GM21786 (cell line): ENCODE measurements at regions not wholly inside any gene's neighbourhood (a gene's known extent, or its start where the extent isn't known, plus 50 kb on each side); places are given as distances from the start of the nearest gene placed in this dataset.
"Not testable (repeated sequence)": the region's sequence is repeated elsewhere in the genome, so short reads cannot be mapped to it uniquely, and the experiment has no call there.

Experiments
- ATAC-seq: cut with Tn5 transposase; IDR thresholded peaks from one replicate; pipeline ENCODE4 v1.9.1; 2021; ENCODE audit not compliant: unreplicated experiment

DNA sequence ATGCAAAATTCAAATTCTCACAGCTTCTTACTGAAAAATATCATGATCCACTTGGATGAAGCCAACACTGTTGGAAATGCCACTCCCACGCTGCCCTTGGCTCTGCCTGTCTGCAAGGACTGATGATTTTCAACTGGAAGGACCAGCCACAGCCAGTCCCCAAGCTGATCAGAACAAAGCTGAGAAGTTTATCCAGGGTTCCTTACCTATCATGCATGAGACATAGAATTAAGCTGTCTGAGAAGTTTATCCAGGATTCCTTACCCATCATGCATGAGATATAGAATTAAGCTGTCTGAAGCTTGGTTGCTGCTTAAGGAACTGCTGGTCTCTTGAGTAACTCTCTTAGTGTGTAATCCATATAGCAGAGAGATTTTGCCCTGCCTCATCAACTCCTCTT is 159.8 kb upstream of the TMEM260 start:
- ATAC-seq: no peak

DNA sequence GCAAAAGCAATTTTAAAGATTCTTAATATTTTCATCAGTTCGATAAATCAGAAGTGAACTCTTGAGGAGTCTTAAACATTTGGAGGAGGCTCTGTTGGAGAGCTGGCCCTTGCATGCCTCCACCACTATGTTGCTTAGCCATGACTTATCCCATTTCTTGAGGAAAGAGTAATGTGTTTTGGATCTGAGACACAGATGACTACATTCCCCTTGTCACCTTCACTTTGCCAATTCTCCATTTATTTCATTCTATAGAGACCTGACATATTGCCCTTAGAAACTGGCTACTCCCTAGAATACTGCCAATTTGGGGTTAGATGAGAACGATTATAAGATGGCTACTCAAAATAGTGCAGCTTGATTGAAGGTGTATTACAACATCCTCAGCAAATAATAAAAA is 157.4 kb upstream of the TMEM260 start:
- no peak for ATAC-seq

DNA sequence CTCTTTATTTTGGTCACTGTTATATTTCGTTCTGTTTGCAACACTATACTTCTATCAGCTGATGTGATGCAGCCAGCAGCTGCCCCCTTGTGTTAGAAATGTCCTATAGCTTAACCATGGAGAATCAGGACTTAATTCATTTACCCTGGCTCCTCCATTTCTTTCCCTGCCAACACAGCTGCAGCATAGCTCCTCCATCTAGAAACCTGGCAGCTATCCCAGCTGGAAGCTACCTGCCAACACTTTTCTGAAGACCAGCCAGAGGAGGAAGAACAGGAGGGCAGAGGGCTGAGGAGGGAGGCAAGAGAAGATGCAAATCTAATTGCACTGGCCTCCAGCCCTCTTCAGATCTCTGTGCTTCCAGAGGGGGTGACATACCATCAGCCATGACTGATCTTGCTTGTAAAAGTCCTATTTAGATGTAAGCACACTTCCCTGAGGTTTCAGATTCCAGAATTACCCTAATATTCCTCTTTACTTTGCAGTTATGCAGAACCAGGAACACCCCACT is 156.8 kb upstream of the TMEM260 start:
- no peak for ATAC-seq

DNA sequence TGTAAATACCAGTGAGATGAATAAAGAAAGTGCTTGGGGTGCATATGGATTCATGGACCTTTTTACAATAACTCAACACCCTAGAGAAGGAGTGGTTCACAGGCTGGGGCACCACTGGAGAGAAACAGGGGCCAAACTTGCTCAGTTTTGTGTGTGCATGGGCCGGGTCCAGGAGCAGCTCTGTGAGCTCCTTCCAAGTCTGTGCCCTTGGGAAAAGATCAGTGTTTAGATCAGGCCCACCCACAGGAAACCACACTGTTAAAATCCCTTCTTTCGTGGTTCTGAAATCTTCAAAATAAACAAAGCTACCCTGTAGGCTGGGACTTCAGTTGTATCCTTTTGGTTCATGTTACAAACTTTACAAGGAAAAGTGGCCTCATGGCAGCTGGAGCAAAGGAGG is 156.1 kb upstream of the TMEM260 start:
- no peak for ATAC-seq

DNA sequence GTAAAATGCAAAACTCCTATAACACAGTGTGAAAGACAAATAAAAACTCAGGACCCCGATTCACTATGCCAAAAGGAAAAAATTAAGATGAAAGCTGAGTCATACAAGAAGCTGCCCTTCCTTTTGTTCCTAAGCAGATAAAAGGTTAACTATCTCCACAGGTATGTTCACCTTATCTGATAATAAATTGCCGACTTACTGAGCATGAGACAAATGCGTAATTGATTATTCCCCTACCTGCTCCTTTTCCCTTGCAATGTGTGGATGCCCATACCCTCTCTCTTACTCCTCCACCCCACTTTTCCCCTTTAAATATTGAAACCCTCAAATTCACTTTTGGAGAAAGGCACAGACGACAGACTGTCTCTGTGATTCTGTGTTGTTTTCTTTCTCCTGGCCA is 148.6 kb upstream of the TMEM260 start:
- no peak for ATAC-seq

DNA sequence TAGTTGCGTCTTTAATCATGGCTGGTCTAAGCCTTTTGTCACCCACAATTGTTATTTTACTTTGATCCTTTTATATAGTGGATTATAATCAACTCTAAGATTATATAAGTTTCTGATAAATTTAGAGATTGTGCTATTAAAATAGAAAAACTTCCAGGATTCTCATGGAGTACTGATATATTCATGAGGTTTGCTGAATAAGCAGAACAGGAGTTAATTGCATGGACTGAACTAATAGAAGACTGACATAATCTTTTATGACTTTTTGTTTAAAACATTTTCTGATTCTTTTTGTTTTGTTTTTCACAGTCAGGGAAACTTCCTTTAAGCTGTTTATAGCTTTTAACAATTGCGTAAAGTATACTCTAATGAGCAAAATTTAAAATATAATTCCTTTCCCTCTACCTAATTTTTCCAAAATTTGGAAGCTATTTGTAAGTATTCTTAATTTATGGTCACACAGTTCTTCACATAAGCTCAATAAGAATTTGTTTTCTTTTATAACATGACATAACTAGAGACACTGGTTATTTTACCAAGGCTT is 129.9 kb upstream of the TMEM260 start:
- ATAC-seq: no peak

DNA sequence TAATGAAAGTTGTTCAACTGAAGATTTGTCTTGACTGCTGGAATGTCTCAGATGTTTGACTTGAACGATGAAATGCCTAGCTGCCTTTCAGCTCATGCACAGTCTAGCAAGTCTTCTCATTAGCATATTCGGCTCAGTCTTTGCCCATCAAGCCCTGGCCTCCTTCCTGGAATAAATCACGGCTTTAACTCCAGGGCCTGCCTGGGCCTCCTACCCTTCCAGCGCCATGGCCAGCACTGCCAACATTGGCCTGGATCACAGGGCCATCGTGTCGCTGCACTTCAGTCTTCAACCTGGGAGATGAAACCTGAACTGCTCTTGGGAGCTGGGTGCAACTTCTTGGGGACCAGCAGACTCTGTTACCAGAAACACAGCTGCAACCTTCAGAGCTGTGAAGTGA is 126.7 kb upstream of the TMEM260 start:
- no peak for ATAC-seq

DNA sequence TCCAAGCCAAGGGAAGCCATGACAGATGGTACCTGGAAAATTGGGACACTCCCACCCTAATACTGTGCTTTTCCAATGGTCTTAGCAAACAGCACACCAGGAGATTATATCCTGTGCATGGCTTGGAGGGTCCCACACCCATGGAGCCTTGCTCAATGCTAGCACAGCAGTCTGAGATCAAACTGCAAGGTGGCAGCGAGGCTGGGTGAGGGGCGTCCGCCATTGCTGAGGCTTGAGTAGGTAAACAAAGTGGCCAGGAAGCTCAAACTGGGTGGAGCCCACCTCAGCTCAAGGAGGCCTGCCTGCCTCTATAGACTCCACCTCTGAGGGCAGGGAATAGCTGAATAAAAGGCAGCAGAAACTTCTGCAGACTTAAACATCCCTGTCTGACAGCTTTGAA is 124.9 kb upstream of the TMEM260 start:
- ATAC-seq: not testable (repeated sequence)

DNA sequence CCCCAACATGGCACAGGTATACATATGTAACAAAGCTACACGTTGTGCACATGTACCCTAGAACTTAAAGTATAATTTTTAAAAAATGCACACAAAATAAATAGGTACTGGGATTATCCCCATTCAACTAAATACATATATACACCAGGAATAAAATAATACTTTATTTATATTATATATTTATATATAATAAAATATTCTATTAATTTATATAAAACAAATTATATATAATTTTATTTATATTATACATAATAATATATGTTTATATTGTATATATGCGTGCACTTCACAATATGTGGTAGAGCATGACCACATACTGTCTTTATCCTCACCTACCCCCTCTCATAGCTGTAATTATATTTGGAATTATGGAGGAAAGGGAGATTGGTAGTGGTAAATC is 119.1 kb upstream of the TMEM260 start:
- ATAC-seq: no peak

DNA sequence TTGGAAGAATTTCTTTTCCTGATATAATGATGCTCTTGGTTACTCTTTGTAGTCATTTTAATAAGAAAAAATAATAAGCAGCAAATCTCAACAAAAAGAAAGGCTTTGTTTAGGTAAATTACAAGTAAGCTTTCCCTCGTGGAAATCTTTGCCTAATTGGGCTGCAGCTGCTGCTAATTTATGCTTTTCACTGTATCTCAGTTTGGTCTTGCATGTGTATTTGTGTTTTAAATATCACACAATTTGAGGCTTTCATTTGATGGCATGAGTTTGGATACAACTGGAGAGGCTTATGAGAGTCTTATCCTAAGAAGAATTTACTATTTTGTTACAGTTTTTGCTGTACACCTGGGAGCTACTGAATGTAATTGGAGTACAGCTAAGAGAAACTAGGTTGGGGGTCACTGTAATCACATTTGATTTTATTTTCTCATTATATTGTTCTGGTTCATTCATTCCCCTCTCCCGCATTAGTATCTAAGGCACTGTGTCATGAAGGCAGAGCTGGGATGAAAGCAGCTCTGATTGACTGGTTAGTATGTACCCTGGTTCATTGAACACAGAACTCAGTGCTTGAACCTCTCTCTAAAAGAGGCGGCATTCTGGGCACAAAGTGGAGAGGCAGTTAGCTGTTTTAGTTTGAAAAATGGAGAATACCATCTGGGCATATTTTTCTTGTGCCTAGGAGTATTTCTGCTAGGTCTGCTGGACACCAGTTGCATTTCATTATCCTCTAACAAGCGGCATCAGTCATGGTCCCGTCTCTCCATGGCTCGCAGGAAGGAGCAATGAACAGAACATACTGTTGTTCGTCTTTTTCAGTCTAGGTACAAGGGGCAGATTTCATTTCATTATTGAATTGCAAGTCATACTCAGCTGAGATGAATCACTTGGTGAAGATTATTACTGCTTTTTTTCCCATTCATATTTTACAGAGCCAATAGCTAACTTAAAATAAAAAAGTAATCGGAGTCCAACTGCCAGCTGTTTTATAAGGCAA is 118.0 kb upstream of the TMEM260 start:
- ATAC-seq: no peak

DNA sequence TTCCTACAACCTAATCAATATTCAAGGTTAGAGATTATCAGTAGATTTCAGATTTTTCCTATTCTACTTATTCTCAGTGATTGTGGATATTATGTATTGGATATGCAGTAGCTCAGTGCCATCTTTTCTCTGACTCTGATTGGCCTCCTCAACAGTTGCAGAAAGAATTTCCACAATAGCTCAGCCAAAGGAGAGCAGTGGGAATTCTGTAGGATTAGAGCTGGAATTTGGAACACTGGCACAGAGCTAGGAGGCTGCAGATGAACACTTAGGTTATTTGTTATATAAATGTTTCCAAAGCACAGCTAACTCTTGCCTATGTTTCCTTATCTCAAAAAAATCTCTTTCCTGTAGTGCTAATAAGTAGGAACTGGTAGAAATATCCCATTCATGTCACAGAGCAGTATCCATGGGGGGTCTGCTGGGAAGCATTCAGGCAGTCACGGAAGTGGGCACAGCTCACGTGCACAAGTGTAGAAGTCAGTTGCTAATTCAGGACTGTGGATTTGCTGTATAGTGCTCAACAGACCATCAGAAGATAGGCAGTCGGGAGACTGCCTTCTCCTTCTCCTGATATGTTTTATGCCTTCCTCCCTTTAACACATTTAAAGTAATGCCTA is 116.2 kb upstream of the TMEM260 start:
- no peak for ATAC-seq

DNA sequence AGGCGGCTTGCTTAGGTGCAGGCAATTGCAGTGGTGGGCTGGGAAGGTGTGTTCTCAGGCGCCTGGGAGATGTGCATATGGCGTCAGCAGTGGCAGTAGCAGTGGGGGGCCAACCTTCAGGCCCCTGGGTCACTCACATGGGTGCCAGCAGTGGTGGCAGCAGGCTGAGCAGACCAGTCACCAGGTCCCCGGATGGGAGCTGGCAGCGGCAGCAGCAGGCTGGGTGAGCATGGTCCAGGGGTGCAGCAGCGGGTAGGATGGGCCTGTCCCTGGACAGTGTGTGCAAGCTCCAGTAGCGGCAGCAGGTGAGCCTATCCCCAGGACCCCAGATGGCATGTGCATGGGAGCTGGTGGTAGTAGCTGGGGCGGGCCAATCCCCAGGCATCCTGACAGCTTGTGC is 108.5 kb upstream of the TMEM260 start:
- no peak for ATAC-seq

DNA sequence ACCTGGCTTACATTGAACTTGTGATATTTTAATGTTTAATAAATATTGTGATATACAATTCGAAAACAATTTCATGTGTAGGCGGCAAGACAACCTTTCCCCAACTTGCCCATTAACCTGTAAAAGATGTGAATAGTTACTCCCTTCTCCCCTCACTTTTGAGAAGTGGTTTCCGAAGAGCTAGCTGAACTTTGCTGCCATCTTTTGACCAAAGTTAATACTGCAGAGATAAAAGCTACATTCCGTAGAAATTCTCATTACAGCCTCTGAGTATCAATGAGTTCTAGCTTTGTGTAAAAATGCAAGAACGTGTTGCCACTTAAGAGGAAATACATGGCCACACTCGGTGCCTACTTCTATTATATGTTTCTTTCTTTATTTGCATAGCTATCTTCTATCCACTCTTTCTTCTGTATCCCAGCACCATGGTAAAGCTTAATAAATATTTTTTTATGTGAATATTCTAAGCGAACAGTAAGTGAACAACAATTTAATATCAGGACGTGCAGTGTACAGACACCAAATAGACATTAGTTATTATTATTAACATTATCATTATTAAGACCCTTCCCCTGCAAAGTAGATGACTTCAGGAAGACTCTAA is 105.1 kb upstream of the TMEM260 start:
- no peak for ATAC-seq

DNA sequence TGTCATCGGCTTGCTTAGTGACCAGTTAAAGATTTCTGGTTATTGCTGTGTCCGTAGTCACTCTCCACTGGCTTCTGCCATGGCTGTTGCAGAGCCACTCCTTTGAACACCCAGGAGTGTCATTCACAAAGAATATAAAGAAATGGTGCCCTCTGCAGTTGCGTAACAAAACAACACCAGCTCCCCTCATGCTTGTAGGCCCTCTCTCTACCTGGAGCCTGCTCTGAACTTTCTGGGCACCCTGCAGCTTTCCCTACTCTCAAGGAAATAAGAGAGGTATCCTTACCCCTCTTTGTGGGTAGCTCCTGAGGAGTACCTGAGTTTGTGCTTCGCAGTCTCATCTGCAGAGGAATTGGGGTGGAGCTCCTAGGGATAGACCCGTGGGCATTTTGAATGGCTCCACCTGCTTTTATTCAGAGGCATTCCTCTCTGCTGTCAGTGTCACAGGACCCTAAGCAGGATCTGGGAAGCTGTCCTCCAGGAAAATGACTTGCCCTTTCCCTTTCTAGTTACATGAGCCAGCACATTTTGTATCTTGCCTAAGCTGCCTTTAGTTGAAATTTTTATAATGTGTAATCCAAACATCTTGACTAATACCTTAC is 97.2 kb upstream of the TMEM260 start:
- no peak for ATAC-seq

DNA sequence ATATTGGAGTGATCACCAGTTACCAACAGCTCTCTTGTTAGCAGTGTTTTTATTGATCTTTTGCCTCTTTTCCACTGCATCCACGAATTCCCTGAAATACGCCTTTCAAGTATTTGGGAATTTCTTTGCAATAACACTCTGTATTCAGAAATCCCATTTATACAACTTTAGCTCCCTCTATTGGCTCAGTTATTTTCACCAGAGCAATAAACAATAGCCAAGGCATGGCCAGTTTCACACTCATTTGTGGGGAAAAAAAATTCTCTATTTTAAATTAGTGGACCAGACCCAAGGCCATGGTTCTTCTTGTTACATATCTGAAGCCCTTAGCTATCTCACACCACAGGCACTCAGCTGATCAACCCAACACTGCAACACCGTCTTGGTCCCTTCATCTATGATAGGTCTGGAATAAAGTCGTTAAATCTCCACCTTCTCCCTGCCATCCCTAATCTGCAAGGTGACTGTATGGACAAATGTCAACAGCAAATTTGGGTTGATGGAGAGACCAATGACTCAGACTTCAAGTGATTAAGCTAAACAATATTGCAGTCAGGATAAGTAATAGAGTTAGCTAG is 92.4 kb upstream of the TMEM260 start:
- no peak for ATAC-seq

DNA sequence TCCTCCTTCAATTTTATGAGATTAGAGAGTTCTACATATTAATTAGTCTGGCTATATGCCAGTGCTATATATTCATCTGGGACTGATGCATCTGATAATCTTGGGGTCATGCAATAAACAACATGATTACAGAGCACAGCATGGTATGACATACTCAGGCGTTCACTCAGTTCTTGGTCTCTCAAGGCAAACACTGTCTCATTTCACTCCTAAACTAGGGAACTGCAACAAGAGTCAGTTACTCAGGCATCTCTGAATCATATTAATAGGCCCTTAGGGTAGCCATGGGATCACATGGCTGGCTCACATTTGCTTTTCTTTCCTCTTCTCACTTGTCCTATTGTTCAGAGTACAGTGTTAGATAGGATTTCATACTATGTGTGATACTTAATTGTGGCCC is 91.8 kb upstream of the TMEM260 start:
- ATAC-seq: no peak

DNA sequence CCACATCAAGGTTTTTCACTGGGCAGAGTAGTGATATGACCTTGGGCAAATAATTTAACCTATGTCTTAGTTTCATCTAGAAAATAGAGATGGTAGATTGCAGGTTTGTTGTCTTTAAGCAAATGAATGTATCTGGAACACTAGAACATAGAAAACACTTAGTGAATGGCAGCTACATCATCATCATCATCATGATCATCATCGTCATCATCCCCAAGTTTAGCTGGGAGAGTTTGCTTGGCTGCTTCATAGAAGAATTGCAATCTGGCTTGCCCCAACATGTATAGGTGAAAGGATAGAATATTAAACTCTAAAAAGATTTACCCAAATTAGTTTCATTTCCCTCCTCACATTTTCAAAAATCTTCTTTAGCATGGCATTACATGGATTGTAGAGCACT is 91.3 kb upstream of the TMEM260 start:
- no peak for ATAC-seq

DNA sequence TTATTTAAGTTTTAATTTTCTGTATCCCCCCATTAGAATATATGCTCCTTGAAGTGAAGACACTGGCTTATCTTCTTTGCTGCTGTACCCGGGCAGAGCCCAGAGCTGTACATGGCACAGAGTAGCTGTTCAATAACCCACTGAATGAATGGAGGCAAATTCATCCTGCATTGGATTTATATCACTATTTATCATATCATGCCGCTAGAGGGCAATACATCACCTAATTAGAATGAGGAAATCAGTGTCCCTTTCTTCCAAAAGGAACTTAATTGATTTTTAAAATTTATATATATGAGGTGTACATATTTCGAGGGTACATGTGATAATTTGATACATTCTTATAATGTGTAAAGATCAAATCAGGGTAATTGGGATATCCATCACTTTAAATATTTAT is 89.2 kb upstream of the TMEM260 start:
- no peak for ATAC-seq

DNA sequence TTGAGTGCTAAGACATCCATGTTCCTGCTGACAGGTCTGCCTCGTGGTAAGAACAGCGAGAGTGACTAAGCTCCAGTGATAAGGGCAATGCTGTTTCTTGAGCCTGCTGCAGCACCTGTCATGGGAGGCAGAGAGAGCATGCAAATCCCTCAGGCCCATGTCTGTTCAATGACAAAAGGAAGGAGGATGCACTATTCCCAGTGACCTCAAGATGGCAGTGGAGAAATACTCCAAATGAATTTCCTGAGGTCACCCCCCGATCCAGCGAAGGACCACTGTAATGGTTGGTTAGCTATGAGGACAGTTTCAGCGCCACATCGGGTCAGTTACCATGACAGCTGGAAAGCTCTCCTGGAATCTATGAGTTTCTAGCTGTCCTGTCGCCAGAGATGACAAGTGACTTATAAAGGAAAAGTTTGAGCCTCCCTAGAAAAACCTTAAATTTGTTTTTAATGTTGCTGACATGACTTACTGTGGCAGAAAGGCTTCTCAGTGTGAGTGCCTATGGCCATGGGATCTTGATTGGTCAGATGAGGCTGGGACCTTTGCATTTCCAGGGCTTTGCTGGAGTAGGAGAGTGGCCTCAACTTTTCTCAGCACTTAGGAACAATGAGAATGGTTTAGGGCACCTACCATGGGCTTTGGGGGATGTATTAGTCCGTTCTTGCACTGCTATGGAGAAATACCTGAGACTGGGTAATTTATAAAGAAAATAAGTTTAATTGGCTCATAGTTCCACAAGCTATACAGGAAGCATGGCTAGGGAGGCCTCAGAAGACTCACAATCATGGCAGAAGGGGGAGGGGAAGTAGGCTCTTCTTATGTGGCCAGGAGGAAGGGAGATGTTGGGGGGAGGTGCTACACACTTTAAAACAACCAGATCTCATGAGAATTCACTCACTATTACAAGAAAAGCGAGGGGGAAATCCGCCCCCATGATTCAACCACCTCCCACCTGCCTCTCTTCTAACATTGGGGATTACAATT is 88.0 kb upstream of the TMEM260 start:
- no peak for ATAC-seq

DNA sequence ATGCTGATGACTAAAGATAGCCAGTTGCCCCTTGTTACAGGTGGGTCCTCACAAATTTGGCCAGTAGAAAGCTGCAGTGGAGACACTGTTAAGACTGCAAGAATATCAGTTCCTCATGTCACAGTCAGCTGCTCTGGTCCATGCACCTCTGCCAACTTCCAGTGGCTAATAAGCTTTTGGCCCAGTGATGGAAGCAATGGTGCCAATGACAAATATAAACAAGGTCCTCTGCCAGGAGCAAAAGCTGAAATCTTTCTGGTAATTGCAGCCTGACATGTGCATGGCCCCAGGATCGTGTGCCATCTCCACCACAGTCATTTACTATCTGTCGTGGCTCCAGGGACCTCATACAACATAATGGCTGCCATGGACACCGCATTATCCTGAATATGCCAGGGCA is 85.4 kb upstream of the TMEM260 start:
- ATAC-seq: no peak
